HepG2 (cell line): ENCODE measurements at regions not wholly inside any gene's neighbourhood (a gene's known extent, or its start where the extent isn't known, plus 50 kb on each side); places are given as distances from the start of the nearest gene placed in this dataset.

Experiments
- ATAC-seq: fragments of 200-7000 bp; cut with Tn5 transposase; 3 replicates; pipeline ENCODE4 v1.9.1; 2020; ENCODE audit warnings: mild to moderate bottlenecking, moderate library complexity
- BruUV-seq: library from RNA; stranded (reverse); fragments of 400-500 nt; replicated peaks from 2 replicates; lab custom pipeline; 2021; lab: Mats Ljungman, UMichigan
- CTCF ChIA-PET: fragments of 300-600 bp; formaldehyde crosslinking; extraction: SDS; loops from one replicate; lab custom pipeline; 2021; ENCODE audit warnings: low total read pairs, inconsistent platforms, low intra/inter-chr PET ratio; lab: Yijun Ruan, JAX
- POLR2A ChIA-PET: fragments of 350-600 bp; sonication (Branson Sonifier 250); formaldehyde crosslinking; loops from one replicate; lab custom pipeline; 2020; ENCODE audit warnings: antibody characterized with exemption, inconsistent platforms; lab: Yijun Ruan, JAX
- DNase-seq: peaks from one replicate; pipeline ENCODE4 v3.0.0-alpha.2; 2015; ENCODE audit warnings: low spot score
- FAIRE-seq: peaks from 3 replicates; lab custom pipeline; 2011; peaks lifted over from hg19 to GRCh38; lab: Jason Lieb, UNC
- H2AFZ ChIP-seq: one replicate; pipeline ENCODE4 v1.6.1; 2011; ENCODE audit warnings: low read length, inconsistent platforms
- H3K27ac ChIP-seq: fragments of 300-600 bp; 3 replicates; pipeline ENCODE4 v1.8.0; 2011; ENCODE audit warnings: mixed run types, mild to moderate bottlenecking, mixed read lengths, low read length, inconsistent platforms; ENCODE audit not compliant: insufficient read depth; ENCODE audit errors: extremely low read length
- H3K27me3 ChIP-seq, 2 experiments: fragments of 200-600 bp in 1 of 2; 2 replicates in 1 of 2; 3 replicates in 1 of 2; pipeline versions ENCODE4 v1.6.0 to v1.8.0; 2011; ENCODE audit warnings: low read length in 2 of 2, mild to moderate bottlenecking in 2 of 2, moderate library complexity in 2 of 2, inconsistent platforms in 1 of 2; ENCODE audit not compliant: insufficient read depth in 2 of 2, control insufficient read depth in 1 of 2
- H3K36me3 ChIP-seq, 2 experiments: fragments of 200-600 bp in 1 of 2; replicated peaks in 1 of 2; 2 replicates in 1 of 2; 3 replicates in 1 of 2; pipeline versions ENCODE4 v1.5.1 to v1.8.0; 2011; ENCODE audit warnings: low read length in 2 of 2, inconsistent platforms in 1 of 2; ENCODE audit not compliant: insufficient read depth in 2 of 2, control insufficient read depth in 1 of 2
- H3K4me1 ChIP-seq: 2 replicates; pipeline ENCODE4 v1.5.1; 2012; ENCODE audit warnings: low read length, inconsistent platforms; ENCODE audit not compliant: insufficient read depth
- H3K4me2 ChIP-seq: 2 replicates; pipeline ENCODE4 v1.6.0; 2011; ENCODE audit warnings: low read depth, low read length, inconsistent platforms
- H3K4me3 ChIP-seq, 3 experiments: fragments of 200-600 bp in 1 of 3; sonication (generic), shearing (Covaris generic) in 1 of 3; replicated peaks in 1 of 3; 2 replicates each; pipeline ENCODE4 v1.5.1; 2011 to 2016; ENCODE audit warnings: low read length in 3 of 3, inconsistent platforms in 2 of 3, low read depth in 2 of 3, mild to moderate bottlenecking in 2 of 3, control low read depth in 1 of 3, mixed read lengths in 1 of 3; ENCODE audit not compliant: insufficient read depth in 1 of 3
- H3K79me2 ChIP-seq: one replicate; pipeline ENCODE4 v1.6.1; 2011; ENCODE audit warnings: low read length, inconsistent platforms; ENCODE audit not compliant: insufficient read depth
- H3K9ac ChIP-seq: 2 replicates; pipeline ENCODE4 v1.6.0; 2011; ENCODE audit warnings: mild to moderate bottlenecking, low read depth, low read length, inconsistent platforms; ENCODE audit not compliant: insufficient read depth
- H3K9me3 ChIP-seq: 2 replicates; pipeline ENCODE4 v1.5.1; 2012; ENCODE audit warnings: mild to moderate bottlenecking, low read length
- H4K20me1 ChIP-seq: 2 replicates; pipeline ENCODE4 v1.6.0; 2011; ENCODE audit warnings: inconsistent platforms, mild to moderate bottlenecking, low read length, moderate library complexity; ENCODE audit not compliant: insufficient read depth
- DMTF1 ChIP-seq: sonication (generic); formaldehyde crosslinking; IDR thresholded peaks from 2 replicates; pipeline ENCODE4 v1.4.0; 2020; ENCODE audit warnings: mild to moderate bottlenecking, missing genetic modification reagents
- GATA4 ChIP-seq: sonication (generic); IDR thresholded peaks from 2 replicates; pipeline ENCODE4 v1.6.1; 2016; ENCODE audit warnings: antibody characterized with exemption, low read depth, borderline replicate concordance
- HNRNPH1 ChIP-seq: fragments of 200-400 bp; formaldehyde crosslinking; optimal IDR thresholded peaks from 2 replicates; pipeline ENCODE3; 2017; ENCODE audit warnings: mild to moderate bottlenecking, low read depth, low read length
- KDM6A ChIP-seq: IDR thresholded peaks from 2 replicates; pipeline ENCODE4 v1.6.1; 2016; ENCODE audit warnings: low read depth
- KLF6 ChIP-seq: IDR thresholded peaks from 2 replicates; pipeline ENCODE4 v1.8.0; 2016; ENCODE audit warnings: missing biosample characterization, missing genetic modification reagents
- SPEN ChIP-seq: sonication (generic); formaldehyde crosslinking; IDR thresholded peaks from 2 replicates; pipeline ENCODE4 v1.5.1; 2020; ENCODE audit warnings: low read depth, mild to moderate bottlenecking, missing genetic modification reagents
- ZBTB44 ChIP-seq: sonication (generic); formaldehyde crosslinking; IDR thresholded peaks from 2 replicates; pipeline ENCODE4 v1.4.0; 2020; ENCODE audit warnings: missing genetic modification reagents
- ZKSCAN1 ChIP-seq: fragments of 150-350 bp; IDR thresholded peaks from 2 replicates; pipeline ENCODE4 v1.6.1; 2014; ENCODE audit warnings: low read length
- ZNF414 ChIP-seq: sonication (generic); formaldehyde crosslinking; IDR thresholded peaks from 2 replicates; pipeline ENCODE4 v1.5.0; 2020; ENCODE audit warnings: missing genetic modification reagents
- ZNF614 ChIP-seq: IDR thresholded peaks from 2 replicates; pipeline ENCODE4 v1.6.1; 2018; ENCODE audit warnings: missing biosample characterization, missing genetic modification reagents, inconsistent platforms, borderline replicate concordance
- WGBS: methylation state at CpG from one replicate; pipeline ENCODE4 v1.1.6; 2017; ENCODE audit warnings: low lambda C conversion rate; 5-methylcytosine and 5-hydroxymethylcytosine counted together
- in situ Hi-C: cut with HindIII; loops from 2 replicates; pipeline ENCODE4 v1.10.0; 2017; ENCODE audit warnings: low pct_unique_long_range_greater_than_20kb; ENCODE audit not compliant: extremely low pct_ligation_motif_present
- intact Hi-C: fragments of 100-400 bp; cut with micrococcal nuclease; formaldehyde crosslinking; loops from one replicate; pipeline ENCODE4 v1.10.0; 2022; ENCODE audit not compliant: unreplicated experiment

- no peak for DNase-seq
- 0% methylated on average over 2 of the region's 2 CpGs for WGBS
- no peak overlapping the region for H3K4me3 ChIP-seq
- in situ Hi-C loops = no loop called here
- FAIRE-seq = no peak
- no TSS peak for BruUV-seq
- H3K79me2 ChIP-seq = no peaks in the 10 kb centered on the region
- no peak overlapping the region for H3K9ac ChIP-seq
- no peaks in the 10 kb centered on the region for H3K4me1 ChIP-seq
- H3K9me3 ChIP-seq = no peaks in the 10 kb centered on the region
- peaks cover 4 to 25% of the 10 kb centered on the region in 2 experiments; a peak in 3 of 5 replicates for H3K27me3 ChIP-seq
- no peak overlapping the region for H2AFZ ChIP-seq
- CTCF ChIA-PET = no interaction called here
- no peaks in the 10 kb centered on the region for H4K20me1 ChIP-seq
- no peak for TF ChIP-seq ZNF414
- no peak for TF ChIP-seq SPEN
- TF ChIP-seq HNRNPH1 = no peak
- TF ChIP-seq KLF6 (CRISPR knock-in tag) = no peak
- TF ChIP-seq ZKSCAN1 = no peak
- no peak for TF ChIP-seq GATA4
- TF ChIP-seq DMTF1 (CRISPR knock-in tag) = no peak
- no peak for TF ChIP-seq ZNF614 (CRISPR knock-in tag)
- TF ChIP-seq KDM6A (CRISPR knock-in tag) = no peak
- no peak for TF ChIP-seq ZBTB44
- TF ChIP-seq, all 625 proteins: peak for 0
- H3K4me2 ChIP-seq = no peak overlapping the region
- H3K27ac ChIP-seq = no peak overlapping the region
- POLR2A ChIA-PET = no interaction called here
- no peak for ATAC-seq
- intact Hi-C loops = no loop called here
- no peaks in the 10 kb centered on the region for H3K36me3 ChIP-seq
These were observed 260.5 kb upstream of the IGF1R start for GRCh38 chr15:98387866-98388265.
